Posterior vena cava (tissue), 2 donors: ENCODE measurements at regions not wholly inside any gene's neighbourhood (a gene's known extent, or its start where the extent isn't known, plus 50 kb on each side); places are given as distances from the start of the nearest gene placed in this dataset.
"Not testable (repeated sequence)": the region's sequence is repeated elsewhere in the genome, so short reads cannot be mapped to it uniquely, and the experiment has no call there.

Experiments
- DNase-seq: peaks from one replicate; pipeline ENCODE4 v3.0.0-alpha.2; 2020; ENCODE audit warnings: low spot score
- intact Hi-C, 2 donors: fragments of 100-400 bp; cut with DNase I; formaldehyde crosslinking; loops; one replicate each; pipeline versions ENCODE4 v1.14.1 to v1.14.2; 2022 to 2023
- donor health status: DM: yes; HTN: yes; CAD: no.
- donor health status: DM: yes; HTN: yes; CAD: no.

DNA sequence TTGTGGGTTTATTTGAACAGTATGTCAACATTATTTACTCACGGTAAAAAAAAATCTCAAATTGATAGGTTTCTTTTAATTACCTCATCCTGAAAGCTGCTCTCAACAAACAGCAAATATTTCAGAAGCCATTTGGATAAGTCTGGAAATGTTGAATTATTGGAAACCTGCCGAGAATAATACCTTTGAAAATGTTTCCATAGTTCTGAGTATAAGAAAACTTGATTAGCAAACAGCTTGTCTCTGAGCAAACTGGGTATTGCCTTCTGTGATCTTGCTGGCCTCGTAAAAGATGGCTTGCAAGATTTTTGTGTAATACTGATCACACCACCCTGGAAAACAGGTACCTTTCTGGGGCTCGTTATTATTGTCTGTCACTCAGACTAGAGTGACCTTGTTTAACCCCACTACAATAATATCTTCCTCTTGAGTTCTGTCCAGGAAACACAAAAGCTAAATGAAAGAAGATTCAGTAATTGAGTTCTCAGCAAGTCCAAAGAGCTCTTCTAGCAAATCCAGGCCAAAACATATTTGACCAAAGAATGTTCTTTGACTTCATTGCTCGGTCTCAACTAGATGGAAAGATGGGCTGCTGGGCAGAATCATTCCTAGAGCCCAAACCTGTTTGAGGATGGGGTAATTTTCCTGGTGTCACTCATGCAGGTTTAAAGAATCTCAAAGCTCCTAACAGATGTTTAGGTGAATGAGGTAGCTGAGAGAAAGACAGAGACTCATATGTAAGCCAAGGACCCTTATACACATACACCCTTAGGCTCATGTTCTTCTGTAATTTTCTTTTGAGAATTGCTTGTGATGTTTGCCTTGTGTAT is 255.6 kb upstream of the JADE1 start:
- no peak for DNase-seq
- intact Hi-C loops: loop anchor here in 1 of 2 donors (10.0 kb wide), 1 partner anchor 89 kb away; no protein-coding TSS in a partner anchor

DNA sequence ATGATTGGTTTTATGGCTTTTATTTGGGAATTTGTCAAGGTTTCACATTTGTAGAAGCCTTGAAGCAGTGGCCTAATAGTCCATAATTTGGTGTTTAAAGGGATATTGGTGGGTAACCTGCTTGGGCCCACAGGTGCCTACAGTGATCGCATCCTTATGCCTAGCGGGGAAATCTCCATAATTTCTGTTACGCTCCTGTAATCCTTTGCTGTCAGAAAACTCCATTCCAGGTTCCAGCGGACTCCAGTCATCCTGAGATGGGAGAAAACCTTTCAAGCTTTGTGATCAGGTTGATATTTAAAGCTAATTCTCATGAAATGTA is 257.0 kb upstream of the JADE1 start:
- DNase-seq: no peak

DNA sequence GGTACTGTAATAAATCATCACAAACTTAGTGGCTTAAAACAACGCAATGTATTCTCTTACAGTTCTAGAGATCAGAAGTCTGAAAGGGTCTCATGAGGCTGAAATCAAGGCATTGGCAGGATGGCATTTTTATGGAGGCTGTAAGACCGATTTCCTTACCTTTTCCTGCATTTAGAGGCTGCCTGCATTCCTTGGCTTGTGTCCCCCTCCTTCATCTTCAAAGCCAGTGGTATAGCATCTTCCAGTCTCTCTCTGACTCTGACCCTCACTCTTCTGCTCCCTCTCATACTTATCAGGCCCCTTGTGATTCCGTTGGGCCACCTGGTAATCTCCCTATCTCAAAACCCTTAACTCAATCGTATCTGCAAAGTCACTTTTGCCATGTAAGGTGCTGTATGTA is 258.2 kb upstream of the JADE1 start:
- intact Hi-C loops: loop anchor here in 1 of 2 donors (10.0 kb wide), 1 partner anchor 86 kb away; no protein-coding TSS in a partner anchor
- DNase-seq: no peak

More for the DNA sequence above, 257.0 kb upstream of the JADE1 start:
- intact Hi-C loops: loop anchor here in 1 of 2 donors (10.0 kb wide), 1 partner anchor 88 kb away; no protein-coding TSS in a partner anchor

DNA sequence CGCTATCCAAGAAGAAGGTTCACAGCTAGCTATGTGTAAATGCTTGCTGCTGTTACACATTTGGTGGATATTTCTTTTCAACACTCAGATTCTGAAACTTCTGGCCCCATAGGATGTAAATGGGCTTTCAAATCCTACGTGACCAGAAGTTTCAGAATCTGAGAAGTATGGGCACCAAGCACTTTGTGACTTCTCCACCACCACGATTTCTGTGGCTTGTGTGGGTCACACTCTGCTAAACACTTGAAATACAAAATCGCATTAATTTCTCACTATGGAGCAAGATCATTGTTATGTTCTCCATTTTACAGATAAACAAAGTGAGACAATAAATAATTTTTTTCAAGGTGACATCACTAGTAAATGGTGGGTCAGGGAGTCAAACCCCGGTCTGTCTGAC is 259.4 kb upstream of the JADE1 start:
- no peak for DNase-seq
- intact Hi-C loops: loop anchor here in 1 of 2 donors (10.0 kb wide), 1 partner anchor 85 kb away; no protein-coding TSS in a partner anchor

DNA sequence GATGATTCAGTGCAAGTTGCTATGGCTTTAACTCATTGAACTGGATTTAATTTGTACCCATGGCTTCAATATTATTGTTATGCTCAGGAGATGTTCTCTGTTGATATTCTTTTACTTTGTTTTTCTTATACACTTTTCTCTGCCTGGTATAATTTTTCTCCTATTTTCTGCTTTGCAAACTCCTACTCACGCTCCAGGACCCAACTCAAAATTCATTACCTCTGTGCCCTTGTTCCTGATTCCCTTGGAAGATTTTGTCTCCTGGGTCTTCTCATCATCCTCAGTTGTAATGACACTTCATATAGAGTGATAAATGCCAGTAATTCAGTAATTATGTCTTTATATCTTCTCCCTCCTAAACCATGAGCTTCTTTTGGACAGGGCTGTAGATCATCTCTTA is 259.9 kb upstream of the JADE1 start:
- no peak for DNase-seq
- intact Hi-C loops: loop anchor here in 1 of 2 donors (10.0 kb wide), 1 partner anchor 85 kb away; no protein-coding TSS in a partner anchor

DNA sequence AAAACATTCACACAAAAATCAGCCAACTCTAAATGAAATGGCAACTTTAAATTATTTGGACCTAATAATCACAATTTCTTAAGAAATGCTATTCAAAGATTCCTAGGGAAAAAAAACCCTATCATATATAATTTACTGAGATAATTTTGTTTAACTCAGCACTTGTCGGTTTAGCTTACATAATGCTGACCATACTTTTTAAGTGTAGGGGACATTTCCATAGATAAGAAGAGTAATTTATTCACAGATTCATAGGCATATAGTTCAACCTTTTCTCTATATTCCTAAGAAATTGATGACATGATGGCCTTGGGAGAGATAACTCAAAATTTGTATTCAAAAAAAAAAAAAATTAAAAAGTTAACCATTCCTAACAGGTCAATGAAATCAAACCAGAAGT is 260.8 kb upstream of the PGRMC2 start:
- intact Hi-C loops: no loop called here
- no peak for DNase-seq

DNA sequence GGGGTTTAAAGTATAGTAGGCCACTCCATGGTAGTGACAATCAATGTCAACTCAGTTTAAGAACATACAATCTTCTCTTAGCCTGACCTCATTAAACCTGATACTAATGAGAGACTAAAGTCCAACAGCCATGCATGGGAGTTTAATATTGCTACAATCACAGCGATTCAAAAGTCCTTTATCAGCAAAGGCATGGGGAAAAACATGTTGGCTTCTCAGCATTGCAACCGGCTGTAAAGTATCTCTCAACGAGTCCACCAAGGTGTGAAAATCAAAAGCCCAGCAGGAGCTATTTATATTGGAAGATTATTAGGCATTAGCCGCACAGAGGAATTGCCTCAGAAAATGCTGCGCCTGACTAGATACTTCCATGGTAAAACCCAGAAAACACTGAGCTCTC is 256.7 kb upstream of the PGRMC2 start:
- no peak for DNase-seq
- intact Hi-C loops: no loop called here

DNA sequence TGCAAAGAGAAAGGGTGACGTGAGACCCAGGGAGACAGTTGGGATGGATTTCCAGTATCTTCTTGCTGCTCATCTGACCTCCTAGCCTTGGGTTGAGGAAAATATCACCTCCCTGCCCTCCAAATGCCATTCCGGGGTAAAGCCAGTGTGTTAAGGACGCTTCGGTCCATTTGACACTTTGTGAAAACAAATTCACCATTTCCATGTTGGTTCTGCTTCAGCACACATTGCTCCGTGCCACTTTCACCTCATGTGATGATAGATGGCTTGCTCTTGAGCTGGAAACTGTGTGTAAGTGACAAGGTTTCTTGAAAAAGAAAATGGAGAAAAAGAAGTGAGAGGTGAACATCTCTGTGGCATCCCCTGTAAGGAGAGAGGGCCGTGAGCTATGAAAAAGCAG is 256.1 kb upstream of the PGRMC2 start:
- intact Hi-C loops: no loop called here
- DNase-seq: no peak

DNA sequence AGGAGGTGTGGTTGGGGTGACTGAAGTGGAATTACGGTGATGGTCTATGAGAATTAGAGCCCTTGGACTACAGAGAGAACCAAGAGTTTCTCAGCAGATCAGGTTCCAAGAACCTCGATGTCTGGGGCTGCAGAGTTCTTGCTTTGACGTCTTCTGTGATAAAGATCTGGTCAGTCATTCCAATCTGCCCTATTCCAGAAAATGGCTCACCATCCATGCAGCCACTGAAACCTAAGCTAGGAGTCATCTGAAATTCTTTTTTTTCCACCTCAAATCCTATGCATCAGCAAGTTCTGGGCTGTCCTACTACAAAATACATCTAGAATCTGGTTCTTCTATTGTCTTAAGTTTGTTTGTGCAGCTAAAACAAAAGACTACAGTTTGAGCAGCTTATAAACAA is 254.4 kb upstream of the PGRMC2 start:
- intact Hi-C loops: no loop called here
- DNase-seq: no peak

DNA sequence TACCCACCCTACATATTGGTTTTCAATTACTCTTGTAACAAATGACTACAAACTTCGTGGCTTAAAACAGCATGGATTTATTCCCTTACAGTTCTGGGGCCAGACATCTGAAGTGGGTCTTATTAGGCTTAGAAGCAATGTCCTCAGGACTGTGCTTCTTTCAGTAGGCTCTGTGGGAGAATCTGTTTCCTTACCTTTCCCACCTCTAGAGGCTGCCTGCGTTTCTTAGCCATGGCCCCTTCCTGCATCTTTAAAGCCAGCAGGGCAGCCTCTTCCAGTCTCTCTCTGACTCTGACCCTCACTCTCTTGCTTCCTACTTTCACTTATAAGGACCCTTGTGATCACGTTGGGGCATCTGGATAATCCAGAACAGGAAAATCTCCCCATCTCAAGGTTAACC is 252.5 kb upstream of the PGRMC2 start:
- intact Hi-C loops: no loop called here

DNA sequence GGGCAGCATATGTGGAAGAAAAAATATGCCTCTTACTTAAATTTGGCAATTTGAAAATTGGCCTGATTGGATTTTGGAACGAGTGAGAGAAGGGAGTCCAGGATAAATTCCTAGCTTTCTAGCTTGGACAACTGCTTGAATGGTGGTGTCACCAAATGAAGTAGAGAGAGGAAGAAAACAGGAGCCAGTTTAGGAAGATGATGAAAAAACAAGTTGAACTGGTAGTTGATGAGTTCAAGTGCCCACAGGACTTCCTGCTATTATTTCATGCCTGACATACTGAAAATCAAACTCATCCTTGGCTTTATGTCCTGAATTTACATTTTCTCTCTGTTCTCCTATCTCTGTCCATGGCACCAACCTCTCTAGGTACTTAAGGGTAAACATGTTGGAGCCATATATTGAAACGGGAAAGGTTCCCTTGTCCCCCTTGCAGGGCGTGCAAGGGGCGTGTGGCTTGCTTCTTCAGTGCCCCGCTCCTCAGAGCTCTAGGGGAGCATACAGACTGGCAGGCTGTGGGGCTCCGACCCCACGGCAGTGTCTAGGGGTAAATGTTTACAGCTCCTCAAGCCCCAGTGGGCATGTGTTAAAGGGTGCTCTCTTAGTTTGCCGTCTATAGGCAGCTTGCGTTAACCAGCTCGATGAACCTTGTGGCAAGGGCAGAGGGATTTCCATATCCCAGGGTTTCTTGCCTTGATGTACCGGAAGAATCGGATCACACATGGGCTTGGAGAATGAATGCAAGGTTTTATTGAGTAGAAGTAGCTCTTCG is 250.7 kb upstream of the PGRMC2 start:
- no peak for DNase-seq
- intact Hi-C loops: no loop called here

More for the DNA sequence above, 252.5 kb upstream of the PGRMC2 start:
- DNase-seq: no peak

DNA sequence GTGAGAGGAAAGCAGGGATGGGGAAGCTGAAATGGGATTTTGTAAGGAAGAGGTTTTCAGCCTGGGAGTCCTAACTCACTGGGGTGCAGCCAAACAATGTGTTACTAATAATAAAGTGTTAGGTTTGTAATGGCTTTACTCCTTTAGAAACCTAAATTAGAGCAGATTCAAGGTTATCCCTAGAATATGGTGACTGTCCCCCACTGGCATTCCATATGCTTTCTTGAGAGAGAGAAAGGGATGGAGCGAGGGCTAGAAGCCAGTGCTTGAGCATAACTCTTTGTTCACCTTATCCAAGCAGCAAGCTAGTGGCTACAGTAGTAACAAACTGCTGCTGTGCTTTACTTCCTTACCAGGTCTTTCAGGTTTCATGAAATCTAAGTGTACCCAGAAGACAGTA is 249.1 kb upstream of the PGRMC2 start:
- intact Hi-C loops: no loop called here
- no peak for DNase-seq

DNA sequence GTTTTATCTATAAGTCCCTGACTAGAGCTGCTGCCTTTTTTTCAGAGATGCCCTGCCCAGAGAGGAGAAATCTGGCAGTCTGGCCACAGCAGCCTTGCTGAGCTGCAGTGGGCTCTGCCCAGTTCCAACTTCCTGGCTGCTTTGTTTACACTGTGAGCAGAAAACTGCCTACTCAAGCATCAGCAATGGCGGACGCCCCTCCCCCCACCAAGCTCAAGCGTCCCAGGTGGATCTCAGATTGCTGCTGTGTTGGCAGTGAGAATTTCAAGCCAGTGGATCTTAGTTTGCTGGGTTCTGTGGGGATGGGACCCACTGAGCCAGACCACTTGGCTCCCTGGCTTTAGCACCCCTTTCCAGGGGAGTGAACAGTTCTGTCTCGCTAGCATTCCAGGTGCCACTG is 247.9 kb upstream of the PGRMC2 start:
- intact Hi-C loops, DNase-seq: not testable (repeated sequence)

DNA sequence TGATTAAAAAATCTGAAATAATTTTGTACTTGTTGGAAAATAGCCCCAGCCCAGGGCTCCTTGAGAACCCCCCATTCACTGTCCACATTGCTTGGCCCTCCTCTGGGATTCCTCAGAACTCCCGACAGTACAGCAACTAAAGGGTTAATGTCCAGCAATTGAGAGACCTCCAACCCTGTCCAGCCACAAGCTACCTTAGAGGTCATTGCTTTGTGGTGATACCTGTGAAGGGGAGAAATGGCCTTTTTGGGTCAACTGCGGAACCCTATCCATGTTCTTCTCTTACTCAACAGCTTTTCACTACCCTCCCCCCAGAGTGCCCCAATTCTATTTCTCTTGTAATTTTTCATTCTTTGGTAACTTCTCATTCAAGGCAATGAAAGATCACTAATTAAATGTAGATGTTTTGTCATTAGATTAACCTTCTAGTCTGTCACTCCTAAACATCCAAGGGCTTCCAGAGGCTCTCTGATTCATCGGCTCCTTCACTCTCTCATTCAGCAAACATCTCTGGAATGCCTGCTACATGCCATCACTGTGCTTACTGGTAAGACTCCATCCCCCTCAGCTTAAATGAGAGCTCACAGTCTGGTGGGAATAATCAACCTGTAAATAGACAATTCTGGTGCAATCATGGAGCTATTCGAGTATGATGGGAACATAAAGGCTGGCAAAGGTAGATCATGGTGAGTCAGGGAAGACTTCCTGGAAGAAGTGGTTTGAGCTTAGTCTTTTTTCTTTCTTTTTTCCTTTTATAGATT is 241.4 kb upstream of the PGRMC2 start:
- DNase-seq: no peak
- intact Hi-C loops: loop anchor here in 1 of 2 donors (10.0 kb wide), 1 partner anchor 74 kb away; no protein-coding TSS in a partner anchor

DNA sequence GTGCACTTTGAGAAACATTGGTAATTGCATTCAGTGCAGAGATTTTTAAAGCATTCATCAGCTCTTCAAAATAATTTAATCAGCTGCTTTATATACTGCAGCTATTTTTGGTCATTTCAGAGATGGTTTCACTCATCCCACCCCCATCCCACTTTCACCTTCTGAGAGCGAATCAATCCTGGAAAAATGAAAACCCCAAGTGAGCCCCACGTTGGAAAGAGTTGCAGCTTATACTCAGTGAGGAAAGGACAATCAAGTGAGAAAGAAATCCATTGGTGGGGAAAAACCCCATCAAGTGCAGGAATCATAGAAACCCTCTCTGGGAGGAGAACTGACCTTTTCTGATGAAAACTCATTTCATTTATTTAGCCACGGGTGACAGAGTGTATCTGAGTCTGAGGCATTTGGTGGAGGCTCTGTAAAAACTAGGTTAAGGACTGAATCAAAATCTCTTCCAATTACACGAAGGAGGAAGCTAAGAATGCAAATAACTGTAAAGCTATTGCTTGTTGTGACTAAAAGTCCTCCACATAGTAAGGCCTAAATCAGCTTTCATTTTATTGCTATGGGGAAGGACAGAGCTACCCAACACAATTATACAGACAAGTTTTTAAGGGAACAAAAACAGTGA is 240.4 kb upstream of the PGRMC2 start:
- intact Hi-C loops: loop anchor here in 1 of 2 donors (10.0 kb wide), 1 partner anchor 73 kb away; no protein-coding TSS in a partner anchor
- no peak for DNase-seq

DNA sequence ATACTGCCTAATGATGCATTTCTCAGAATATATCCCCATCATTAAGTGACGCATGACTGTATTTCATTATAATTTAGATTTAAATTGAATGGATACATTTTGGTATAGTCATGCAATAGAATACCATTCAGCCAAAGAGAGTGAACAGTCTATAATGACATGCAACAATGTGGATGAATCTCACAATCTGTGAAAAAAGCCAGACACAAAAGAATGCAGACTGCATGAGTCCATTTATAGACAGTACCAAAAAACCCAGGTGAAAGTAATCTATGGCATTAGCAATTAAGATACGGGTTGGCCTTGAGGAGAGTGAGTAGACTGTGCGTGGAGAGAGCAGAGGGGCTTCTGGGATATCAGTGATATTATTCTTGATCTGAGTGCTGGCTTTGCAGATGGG is 239.7 kb upstream of the PGRMC2 start:
- no peak for DNase-seq
- intact Hi-C loops: loop anchor here in 1 of 2 donors (10.0 kb wide), 1 partner anchor 73 kb away; no protein-coding TSS in a partner anchor

DNA sequence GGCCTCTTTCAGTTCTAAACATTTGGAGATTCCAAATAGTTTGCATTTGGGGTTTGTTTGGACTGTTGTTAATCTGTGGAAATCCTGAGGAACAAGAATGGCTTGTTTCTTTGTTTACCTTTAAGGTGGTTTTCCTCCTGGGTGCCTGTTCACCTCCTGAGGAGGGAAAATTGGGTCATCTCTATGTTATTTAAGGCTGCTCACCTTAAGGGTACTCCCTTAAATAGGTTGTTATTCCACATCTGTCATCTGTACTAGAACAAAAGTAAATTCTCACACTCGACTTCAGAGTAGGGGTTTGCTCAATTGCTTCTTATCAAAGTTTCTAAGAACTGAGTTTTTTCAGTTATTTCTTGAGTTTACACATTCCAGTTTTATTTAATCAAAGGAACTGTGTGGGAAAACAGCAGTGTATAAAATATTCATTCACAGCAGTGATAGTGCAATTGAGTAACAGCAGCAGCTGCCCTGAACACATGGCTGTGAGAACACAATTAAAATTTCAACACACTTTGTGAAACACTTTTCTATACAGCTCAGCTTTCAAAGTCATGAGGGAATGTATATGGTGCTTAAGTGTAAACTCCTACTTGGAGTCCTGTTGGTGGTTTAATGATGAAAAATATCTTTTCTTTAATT is 238.5 kb upstream of the PGRMC2 start:
- DNase-seq: no peak
- intact Hi-C loops: loop anchor here in 1 of 2 donors (10.0 kb wide), 1 partner anchor 71 kb away; no protein-coding TSS in a partner anchor

DNA sequence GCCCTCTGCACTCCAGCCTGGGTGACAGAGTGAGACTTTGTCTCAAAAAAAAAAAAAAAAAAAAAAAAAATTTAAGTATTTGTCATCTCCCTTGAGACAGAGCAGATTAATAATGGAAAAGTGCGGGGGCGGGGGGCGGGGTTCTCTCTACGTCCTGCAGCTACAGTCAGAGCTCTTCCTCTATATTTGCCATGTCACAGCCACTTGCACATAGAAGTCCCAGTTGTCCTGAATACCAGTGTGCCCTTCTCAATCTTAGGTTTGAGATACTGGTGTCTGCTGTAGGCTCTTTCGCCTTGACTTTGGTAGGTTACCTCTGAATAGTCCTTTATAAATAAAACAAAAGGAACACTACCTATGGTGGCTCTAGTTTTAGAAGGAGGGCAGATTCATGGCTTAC is 237.8 kb upstream of the PGRMC2 start:
- intact Hi-C loops: loop anchor here in 1 of 2 donors (10.0 kb wide), 1 partner anchor 71 kb away; no protein-coding TSS in a partner anchor
- no peak for DNase-seq
